K562 (cell line): ENCODE measurements at regions not wholly inside any gene's neighbourhood (a gene's known extent, or its start where the extent isn't known, plus 50 kb on each side); places are given as distances from the start of the nearest gene placed in this dataset.

Experiments
- CCAR2 ChIP-seq: fragments of 200-400 bp; formaldehyde crosslinking; IDR thresholded peaks from 2 replicates; pipeline ENCODE4 v1.6.1; 2017; ENCODE audit warnings: mild to moderate bottlenecking, low read depth, low read length
- E2F8 ChIP-seq: fragments of 450-650 bp; IDR thresholded peaks from 2 replicates; pipeline ENCODE4 v1.7.1; 2018; ENCODE audit warnings: mild to moderate bottlenecking, low read depth; ENCODE audit not compliant: partially characterized antibody
- GATA2 ChIP-seq: sonication (generic); formaldehyde crosslinking; IDR thresholded peaks from 2 replicates; pipeline ENCODE4 v1.4.0; 2020; ENCODE audit warnings: mild to moderate bottlenecking, missing genetic modification reagents
- NELFE ChIP-seq: IDR thresholded peaks from 2 replicates; pipeline ENCODE4 v1.6.1; 2011; ENCODE audit warnings: mild to moderate bottlenecking; ENCODE audit not compliant: insufficient read depth, insufficient read length
- NFE2L1 ChIP-seq: fragments of 450-650 bp; IDR thresholded peaks from 2 replicates; pipeline ENCODE4 v1.6.1; 2016; ENCODE audit warnings: missing genetic modification characterization, low read depth, mild to moderate bottlenecking, missing compliant biosample characterization, moderate library complexity, borderline replicate concordance
- TF ChIP-seq, protein P1 (sequence below): sonication (generic); formaldehyde crosslinking; IDR thresholded peaks from 2 replicates; pipeline ENCODE4 v1.9.0; 2022; ENCODE audit warnings: mild to moderate bottlenecking, missing genetic modification reagents
- TF ChIP-seq, protein P2 (sequence below), 2 experiments: IDR thresholded peaks; 2 replicates each; pipeline ENCODE4 v1.6.1; 2011; ENCODE audit warnings: borderline replicate concordance in 1 of 2, control low read depth in 1 of 2, low read depth in 1 of 2, low read length in 1 of 2, mild to moderate bottlenecking in 1 of 2, mixed read lengths in 1 of 2, moderate library complexity in 1 of 2; ENCODE audit not compliant: insufficient read depth in 1 of 2, insufficient read length in 1 of 2, poor library complexity in 1 of 2, severe bottlenecking in 1 of 2; ENCODE audit errors: extremely low read depth in 1 of 2
- TF ChIP-seq, protein P3 (sequence below), 3 experiments: IDR thresholded peaks in 2 of 3; conservative IDR thresholded peaks in 1 of 3; 2 replicates each; pipeline ENCODE4 v1.5.1; 2011 to 2012; ENCODE audit warnings: low read length in 3 of 3, mild to moderate bottlenecking in 3 of 3, control low read depth in 2 of 3, improper control_type of control experiment in 1 of 3, inconsistent platforms in 1 of 3, low read depth in 1 of 3, mixed read lengths in 1 of 3, moderate library complexity in 1 of 3; ENCODE audit not compliant: insufficient read depth in 2 of 3

DNA sequence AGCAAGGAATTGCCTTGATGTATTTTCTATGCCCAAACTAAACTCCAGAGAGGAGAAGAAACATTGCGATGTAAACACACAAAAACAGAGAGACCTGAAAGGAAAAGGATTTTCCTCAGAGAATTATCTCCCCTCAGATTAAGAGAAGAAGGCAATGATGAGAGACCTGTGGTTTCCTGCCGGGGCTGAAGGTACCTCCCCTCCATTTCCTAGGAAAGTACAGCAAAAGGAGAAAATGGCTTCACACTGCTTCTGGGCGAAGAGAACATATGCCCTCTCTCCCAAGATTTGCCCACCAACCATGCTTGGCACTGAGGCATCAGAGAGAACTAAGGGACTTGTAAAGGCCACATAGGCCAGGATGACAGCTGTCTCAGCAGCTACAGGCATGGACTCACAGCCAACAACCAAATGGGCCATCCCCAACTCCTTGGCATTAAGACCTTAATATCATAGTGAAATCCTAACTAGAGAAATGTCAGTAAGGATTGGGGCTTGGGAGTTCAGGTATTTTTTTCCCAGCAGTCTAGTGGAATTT lies 523.0 kb downstream of the PTPRC start:
- TF ChIP-seq NFE2L1 (tag) (no peak), NELFE (no peak), CCAR2 (no peak), GATA2 (no peak), E2F8 (no peak)
- TF ChIP-seq, protein P1, sequence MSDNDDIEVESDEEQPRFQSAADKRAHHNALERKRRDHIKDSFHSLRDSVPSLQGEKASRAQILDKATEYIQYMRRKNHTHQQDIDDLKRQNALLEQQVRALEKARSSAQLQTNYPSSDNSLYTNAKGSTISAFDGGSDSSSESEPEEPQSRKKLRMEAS (CRISPR knock-in tag), result no peak
- TF ChIP-seq, protein P2, sequence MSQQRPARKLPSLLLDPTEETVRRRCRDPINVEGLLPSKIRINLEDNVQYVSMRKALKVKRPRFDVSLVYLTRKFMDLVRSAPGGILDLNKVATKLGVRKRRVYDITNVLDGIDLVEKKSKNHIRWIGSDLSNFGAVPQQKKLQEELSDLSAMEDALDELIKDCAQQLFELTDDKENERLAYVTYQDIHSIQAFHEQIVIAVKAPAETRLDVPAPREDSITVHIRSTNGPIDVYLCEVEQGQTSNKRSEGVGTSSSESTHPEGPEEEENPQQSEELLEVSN (IDR thresholded peaks at IDR 0.05; ENCODE audit: borderline replicate concordance in 1 of 2, extremely low read depth in 1 of 2, insufficient read depth in 1 of 2, insufficient read length in 1 of 2, low read depth in 1 of 2, low read length in 1 of 2, poor library complexity in 1 of 2, severe bottlenecking in 1 of 2), result no peak
- TF ChIP-seq, protein P3, sequence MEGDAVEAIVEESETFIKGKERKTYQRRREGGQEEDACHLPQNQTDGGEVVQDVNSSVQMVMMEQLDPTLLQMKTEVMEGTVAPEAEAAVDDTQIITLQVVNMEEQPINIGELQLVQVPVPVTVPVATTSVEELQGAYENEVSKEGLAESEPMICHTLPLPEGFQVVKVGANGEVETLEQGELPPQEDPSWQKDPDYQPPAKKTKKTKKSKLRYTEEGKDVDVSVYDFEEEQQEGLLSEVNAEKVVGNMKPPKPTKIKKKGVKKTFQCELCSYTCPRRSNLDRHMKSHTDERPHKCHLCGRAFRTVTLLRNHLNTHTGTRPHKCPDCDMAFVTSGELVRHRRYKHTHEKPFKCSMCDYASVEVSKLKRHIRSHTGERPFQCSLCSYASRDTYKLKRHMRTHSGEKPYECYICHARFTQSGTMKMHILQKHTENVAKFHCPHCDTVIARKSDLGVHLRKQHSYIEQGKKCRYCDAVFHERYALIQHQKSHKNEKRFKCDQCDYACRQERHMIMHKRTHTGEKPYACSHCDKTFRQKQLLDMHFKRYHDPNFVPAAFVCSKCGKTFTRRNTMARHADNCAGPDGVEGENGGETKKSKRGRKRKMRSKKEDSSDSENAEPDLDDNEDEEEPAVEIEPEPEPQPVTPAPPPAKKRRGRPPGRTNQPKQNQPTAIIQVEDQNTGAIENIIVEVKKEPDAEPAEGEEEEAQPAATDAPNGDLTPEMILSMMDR (IDR thresholded peaks at IDR 0.05 in 2 of 3, conservative IDR thresholded peaks at IDR 0.05 in 1 of 3; ENCODE audit: insufficient read depth in 2 of 3, low read depth in 1 of 3, low read length in 3 of 3), result no peak
